NCI-H2029 treated with DMSO at 0.1 percent for 48 hours (cell line): ENCODE measurements at regions not wholly inside any gene's neighbourhood (a gene's known extent, or its start where the extent isn't known, plus 50 kb on each side); places are given as distances from the start of the nearest gene placed in this dataset.

Source experiments
- DNase-seq: peaks from one replicate; lab custom pipeline; 2025; lab: John Stamatoyannopoulos, UW

DNA sequence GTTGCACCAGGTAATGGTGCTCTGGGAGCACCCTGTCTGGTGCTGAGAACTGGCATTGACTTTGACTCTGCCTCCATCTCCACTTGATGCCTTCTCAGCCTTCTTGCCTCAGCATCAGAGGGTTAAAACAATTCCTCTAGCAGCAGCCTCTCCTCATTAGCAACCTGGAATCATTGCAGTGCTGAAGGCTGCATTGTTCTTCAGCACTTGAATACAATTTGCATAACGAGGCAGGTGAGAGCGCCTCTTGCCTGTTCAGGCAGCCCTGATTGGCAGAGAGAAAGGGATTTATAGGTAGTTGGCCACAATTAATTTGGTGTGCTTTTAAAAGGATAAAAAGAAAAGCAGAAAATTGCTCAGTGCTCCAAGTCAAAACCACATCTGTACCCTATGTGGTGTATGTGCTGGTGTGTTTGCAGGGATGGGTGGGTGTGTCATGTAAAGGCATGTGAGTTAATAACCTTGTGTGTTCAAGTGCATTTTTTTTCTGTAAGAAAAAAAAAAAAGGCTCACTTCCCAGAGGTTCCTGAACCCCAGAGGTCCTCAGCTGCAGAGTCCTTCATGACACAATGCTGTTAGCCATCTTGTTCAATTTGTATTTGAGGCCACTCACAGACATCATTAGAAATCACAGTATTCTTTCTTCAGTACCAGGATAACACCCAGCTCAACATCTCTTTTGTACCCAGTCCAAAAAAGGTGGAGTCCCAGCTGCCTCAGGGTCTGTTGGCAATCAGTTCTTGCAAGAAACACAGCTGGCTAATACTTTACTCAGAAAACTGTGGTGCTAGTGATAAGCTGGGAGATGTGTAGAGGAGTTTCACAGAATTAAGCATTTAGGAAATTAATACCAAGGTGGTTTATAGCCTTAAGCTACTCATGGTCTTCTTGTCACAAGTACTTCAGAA lies 385.6 kb downstream of the GRIN2B start:
- DNase-seq = no peak

DNA sequence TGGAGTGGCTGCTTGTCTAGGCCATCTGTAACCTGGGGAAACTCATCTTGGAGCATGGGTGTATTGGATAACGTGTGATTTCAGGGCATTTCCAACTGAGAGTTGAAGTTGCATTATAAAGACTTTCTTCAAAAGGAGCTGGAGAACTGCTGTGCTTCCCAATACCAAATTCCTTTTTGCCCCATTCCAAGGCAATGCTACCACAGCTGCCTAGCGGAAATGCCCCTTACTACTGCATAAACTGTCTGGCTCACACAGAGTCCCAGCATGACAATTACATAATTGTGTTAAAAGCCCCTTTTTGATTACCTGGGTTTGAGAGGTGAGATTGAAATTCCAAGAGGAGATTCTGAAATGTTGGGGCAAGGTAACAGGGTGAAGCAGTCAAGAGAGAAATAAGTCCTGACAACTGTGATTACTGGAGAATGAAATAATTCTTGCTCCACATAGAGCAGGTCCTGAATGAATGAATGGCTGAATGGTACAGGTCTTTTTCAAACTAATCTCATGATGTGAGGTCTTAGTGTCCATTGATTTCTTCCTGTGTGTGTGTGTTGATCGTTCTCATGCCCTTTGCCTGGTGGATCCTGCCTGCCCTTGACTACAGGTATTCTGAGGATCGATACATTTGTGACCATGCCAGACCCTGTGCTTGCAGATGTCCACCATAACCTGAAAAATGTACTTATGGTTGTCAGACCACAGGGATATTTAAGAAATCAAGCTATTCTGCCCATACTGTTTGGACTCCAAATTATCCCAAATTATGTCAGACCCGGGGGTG lies 386.5 kb downstream of the GRIN2B start:
- no peak for DNase-seq

DNA sequence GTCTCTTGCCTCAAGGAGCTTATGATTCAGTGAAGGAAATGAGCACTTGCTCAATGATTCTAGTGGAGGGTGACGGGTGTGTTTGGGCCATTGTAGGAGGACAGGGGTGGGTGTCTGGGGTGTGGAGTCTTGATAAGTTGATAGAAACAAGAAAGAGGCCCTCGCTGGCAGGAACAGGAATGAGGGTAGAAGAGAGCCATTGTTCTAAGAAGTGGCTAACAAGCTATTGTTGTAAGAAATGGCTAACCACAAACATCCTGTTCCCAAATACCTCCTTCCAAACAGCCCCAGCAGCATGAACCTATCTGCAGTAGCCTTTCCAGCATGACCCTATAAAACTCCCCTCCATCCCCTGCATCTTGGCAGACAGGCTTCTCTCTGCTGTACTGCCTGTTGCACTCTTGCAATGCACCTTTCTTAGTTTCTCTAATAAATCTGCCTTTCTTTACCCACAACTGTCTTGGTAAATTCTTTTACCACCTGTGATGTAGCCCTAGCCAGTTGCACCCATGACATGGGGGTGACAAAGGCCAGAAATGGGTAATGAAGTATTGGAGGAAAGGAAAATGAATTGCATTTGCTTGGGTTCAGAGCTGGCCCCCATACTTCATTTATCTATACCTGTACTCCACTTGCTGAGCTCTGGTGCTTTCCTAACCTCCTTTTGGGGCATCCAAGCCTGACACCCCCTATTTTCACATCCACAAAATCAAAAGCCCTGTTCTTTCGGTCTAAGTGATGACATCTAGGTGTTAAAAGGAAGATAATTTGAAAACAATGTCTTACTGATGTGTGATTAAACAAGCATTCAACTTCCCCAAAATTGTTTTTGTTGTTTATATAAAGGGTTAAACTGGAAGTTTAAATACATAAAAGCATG lies 389.1 kb downstream of the GRIN2B start:
- DNase-seq = no peak

DNA sequence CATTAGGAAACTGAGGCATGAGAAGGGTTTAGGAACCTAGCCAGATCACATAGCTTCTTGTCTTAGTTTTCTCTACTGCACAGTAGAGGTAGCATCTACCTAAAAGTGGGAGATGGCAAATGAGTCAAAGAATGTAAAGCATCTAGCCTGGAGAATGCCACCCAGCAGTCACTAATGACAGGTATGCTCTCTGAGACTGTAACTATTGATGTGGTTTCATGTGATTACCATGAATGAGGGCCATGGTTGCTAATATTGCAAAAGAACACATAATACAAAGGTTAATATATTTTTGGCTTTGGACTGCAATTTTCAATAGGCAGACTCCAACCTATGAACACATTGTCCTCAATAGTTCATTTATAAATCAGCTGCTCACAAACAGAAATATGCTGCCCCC lies 389.9 kb downstream of the GRIN2B start:
- DNase-seq = no peak

DNA sequence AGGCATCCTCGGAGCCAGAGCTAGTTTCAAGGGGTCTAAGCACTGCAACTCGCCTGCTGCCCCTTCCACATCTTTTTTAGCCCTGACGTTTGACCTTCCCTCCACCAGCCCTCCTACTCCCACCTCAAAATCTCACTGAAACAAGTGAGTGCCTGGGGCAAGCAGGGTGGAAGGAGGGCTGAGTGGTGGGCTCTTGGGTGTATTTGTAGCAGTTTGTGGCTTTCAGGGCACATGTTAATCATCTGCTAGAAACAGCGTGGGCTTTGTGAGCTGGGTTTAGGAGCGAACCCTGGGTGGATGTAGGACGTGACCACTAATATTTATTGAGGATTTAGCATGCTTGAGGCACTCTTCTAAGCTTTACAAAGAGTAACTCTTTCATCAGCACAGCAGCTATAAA lies 390.3 kb downstream of the GRIN2B start:
- no peak for DNase-seq

DNA sequence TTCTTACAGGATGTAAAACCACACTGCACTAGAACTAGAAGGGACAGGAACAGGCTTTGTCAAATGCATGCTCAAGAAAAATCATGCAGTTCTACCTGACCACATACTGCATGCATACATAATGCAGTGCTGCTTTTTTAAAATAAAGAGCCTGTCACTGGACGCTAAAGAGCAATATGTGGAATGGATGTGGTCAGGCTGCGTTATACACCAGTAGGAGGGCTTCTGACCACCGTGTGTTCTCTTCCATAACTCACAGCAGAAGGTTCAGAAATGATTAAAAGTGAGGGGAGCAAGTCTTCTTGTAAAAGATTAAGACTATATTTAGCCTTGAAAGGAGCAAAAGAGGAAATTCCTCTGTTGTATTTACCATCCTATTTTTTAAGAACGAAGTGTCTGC lies 392.0 kb downstream of the EMP1 start:
- DNase-seq = no peak

DNA sequence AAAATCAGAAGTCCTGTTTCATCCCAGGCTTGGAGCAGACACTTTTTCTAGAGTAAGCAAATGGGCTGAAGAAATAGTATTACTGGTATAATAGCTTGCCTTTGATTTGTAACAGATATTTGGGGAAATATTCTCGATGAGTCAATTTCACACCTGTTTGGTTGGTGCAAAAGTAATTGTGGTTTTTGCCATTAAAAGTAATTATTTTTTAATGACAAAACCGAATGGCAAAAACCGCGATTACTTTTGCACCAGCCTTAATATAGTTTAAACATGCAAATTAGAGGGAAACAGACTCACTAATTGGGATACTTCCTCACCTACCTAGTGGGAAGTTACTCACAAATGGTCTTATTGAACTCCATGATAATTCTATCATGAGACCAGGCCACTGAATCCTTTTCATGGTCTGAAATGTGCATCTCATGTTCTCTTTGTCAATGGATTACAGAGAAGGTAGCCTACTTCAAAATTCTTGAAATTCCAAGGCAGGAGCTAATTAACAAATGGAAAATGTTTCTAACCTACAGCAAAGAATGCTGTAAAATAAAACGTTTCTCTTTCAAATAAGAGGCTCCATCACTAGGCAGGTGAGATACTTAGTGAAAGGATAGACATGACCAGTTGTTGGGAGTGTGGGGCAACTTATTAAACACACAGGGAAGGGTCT lies 391.3 kb downstream of the EMP1 start:
- DNase-seq = no peak

DNA sequence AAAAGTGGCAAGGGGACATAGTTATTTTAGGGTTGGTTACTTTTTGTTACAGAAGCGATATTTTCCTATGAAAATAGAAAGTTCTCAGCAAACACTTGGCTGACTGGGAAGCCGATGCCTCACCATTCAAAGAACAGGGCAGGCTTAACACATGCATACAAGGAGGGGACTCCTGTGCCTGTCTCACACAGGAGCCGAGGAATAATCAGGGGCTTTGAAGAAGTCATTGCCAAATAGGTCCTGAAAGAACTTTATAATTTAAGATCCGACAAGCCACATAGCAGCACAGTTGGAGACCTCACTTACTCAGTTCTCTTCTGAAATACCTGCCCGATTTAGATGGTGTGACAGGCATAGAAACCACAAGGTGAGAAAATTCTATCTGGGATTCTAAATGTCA lies 389.8 kb downstream of the EMP1 start:
- DNase-seq = no peak

DNA sequence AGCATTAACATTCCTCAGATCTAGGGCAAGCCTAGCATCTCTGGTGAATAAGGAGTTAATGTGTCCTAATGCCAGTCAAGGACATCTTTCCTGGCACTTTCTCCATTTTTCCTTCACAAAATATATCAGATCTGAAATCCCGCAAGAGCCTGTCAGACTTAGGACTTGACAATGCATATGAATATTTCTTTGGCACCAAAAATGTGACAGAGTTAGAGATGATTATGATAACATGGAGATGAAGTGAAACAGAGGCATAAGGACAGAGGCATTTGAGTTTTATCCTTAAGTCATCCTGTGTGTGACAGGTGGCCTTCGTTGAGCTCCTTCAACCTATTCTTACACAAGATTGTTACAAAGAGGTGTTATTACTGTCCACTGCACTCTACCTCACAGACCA lies 388.0 kb downstream of the EMP1 start:
- no peak for DNase-seq

DNA sequence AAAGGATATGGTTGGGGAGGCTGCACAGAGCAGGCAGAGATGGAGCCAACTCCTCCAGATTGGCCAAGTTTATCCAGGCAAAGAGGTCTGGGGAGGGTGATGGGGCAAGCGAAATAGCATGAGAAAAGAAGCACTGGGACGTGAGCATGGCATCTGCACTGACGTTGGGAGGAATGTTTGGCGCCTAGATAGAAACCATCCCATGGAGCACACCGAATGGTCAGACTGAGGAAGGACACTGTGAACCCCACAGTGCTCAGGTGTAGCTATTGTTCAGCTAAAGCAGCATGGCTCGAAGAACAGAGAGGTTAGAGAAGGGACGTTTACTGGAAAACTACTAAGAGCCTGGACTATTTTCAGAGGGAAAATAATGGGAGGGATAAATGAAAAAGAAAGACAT lies 387.1 kb downstream of the EMP1 start:
- DNase-seq = no peak

DNA sequence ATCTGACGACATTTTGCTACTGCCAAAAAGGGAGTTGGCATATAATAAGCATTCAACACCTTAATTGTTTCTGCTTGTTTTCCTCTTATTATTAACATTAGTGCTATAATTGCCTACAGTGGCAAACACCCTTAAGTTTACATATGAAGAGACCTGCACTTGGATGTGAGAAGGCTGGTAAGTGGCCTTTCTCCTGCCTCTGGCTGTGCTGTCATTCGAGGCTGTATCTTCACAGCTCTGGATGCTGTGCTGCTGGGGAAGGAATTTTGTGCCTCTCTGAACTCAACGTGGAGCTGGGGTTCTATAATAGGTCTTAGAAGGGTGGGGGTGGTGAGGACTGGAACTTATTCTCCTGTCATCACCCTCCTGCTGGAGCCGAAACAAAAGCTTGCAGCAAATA lies 385.9 kb downstream of the EMP1 start:
- DNase-seq = no peak

DNA sequence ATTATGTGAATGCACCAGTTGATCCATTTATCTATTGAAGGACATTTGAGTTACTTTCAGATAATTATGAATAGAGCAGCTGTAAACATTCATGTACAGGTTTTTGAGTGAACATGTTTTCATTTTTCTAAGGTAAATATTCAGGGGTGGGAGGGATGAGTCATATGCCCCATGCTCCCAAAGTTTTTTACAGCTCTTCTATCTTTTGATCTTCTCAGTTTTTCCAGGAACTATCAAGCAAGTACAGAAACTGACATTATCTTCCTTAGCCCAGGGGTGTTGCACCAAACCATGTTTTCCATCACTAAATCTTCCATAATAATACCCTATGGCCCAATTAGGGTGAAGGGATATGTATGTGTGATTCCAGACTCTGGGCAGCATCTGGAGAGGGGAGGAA lies 384.5 kb downstream of the EMP1 start:
- no peak for DNase-seq

DNA sequence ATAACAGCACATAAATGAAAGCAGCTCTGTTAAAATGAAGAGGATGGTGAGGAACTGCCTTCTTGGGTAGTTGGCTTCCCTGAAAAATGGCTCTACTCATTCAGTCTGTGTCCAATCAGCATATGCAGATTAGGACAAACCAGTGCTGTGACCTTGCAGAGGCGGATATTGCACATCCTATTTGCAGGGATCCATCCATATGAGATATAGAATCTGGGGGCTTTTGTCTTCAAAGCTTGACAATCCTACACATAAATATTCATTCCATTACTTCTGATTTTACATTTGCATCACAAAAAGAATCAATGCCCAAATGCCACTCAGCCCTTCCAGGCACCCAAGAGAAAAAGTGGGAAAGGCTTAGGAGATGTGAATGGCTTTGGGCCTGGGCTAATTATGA lies 383.7 kb downstream of the EMP1 start:
- no peak for DNase-seq

DNA sequence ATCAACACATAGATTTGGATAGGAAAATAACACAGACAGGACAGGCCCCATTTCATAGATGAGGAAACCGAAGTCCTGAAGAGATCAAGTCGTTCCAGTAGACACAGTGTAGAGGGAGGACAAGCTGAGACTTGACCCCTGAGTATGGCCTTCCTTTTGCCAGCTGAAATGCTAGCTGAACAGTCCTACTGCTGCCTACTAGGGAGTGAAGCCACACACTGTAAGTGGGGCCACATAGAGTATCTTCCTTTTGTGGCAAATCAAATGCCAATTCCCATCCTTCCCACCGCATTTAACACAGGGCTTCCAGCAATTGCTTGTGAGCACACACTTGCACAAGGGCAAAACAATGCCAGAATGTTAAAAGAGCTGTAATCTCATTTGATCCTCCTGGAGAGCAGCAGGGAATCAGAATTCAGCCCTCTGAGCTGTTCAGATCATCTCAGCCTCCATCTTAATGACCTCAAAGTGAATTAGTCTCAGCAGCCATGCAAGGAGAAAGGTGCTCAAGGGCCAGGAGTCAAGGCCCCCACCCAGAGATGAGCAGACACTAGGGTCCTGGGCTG lies 380.5 kb downstream of the EMP1 start:
- DNase-seq = no peak

DNA sequence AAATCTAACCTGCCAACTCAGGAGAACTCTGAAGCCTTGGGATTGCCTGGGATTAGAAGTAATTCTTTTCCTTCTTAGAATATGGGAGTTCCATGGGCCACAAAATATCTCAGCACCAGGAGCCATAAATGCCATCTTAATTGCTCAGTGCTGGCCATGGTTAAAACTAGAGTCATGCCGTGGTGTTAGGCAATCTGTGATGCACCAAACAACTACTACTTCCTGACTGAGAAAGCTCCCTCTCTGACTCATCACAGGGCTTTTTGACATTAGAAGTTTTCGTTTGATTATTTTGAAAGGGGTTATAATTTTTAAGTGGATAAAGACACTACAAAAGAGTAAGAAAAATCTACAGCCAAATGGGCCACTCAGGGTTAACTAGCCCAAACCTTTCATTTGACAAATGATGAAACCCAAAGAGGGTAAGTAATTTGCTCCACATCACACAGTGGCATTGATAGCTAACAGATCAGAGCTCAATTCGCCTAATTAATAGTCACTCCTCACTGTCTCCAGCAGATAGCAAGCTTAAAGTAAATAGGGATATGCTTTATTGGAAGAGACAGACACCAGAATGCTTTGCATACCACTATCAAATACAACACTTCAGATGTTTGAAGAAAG lies 377.3 kb downstream of the EMP1 start:
- DNase-seq = no peak

DNA sequence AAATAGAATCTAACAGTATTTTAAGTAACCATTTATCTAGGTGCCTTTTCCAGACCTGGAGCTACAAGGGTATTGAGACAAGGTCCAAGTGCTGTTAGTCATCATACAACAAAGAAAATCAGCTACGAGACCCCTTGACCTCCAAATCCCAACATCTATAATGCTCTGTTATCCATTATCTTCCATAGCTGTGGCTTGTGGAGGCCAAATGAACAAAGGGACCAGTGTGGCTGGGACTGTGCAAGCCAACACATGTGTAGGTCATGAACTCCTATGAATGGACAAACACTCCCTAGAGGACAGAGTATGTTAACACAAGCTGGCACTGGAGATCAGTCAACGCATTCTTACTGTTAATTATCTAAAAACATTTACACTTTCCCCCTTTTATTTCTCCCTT lies 374.5 kb downstream of the EMP1 start:
- DNase-seq = no peak

DNA sequence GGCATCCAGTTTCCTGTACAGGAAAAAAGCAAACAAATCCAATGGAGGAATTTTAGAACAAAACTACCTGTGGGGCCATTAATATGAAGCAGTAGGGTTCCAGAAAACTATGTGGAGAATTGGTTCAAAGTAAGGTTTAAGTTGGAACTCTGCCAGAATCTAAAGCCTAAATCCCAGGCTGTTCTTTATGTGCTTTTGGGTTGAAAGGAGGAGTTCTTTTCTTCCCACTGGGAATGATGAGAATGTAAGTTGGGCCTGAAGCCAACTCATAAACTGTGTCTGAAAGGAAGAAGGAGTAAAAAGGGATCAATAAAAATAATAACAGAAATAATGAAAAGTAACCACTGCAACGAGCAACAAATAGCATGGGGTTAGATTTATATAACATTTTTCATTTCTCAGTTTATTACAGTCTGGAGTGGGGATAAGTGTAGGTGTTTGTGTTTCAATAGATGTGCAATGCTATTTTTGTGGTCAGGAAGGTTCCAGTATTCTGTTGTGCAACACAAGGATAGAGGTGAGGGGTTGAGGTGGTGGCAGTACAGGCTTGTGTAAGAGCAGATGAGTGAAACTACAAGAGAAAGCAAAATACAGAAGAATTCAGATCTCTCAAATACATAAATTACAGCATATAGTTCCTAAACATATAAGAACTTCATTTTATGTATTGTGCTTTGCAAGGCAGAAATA lies 373.6 kb downstream of the EMP1 start:
- DNase-seq = no peak

DNA sequence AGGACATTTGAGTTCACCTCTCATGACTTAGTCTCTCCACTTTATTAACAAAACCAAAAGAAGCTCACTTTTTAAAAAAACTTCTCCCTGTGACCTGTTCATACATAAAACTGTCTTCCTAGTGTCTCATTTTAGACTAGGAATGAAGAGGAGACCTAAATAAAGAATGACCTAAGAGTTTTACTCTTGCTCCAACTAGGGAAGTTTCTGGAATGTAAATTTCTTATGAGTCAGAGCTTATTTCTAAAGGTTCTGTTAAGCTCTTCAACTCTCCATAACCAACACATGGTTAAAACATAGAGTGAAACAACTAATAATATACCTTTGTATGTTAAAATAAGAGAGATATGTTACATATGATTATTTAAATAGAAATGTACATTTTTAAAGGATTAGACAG lies 369.8 kb downstream of the EMP1 start:
- DNase-seq = no peak

DNA sequence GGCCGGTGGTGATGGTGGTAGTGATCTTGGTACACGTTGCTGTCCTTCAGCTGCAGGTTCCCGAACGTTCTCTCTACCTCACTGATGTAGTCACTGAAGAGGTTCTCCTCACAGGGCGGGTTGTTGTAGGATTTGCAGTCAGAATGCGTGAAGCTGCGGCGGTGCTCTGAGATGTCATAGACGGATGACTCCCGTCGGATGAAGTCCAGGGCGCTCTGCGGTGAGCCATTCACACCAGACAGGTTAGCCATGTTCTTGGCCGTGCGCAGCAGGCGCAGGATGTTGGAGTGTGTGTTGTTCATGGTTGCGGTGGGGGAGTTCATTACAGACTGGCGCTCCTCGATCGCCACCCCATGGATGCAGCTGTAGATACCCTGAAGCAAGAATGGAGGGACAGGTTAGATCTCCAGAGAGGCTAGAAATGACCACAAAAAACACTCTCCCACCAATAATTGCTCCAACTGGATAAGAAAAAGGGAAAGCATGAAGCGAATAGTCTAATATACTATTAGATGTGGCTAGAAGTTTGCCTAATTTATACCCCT lies 367.8 kb downstream of the EMP1 start:
- DNase-seq = no peak

DNA sequence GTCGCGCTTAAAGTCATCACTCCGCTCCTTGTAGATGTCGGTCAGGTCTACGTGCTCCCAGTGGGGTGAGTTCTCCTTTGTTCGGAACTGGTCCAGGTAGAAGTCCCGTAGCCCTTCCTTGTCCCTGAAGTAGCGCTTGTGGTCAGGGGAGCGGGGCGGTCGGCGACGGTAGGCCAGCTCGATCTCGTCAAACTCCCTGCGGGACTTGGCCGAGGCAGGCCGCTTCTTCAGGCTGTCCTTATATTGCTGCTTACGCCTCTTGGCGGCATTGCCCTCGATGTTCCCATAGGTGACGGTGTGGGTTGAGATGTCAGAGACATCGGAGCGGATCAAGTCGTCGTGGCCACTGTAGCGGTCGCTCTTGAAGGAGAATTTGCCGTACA lies 367.2 kb downstream of the EMP1 start:
- no peak for DNase-seq
